Testis (tissue), 2 donors: ENCODE measurements at regions not wholly inside any gene's neighbourhood (a gene's known extent, or its start where the extent isn't known, plus 50 kb on each side); places are given as distances from the start of the nearest gene placed in this dataset.

Experiments
- POLR2A ChIP-seq: fragments of 450-650 bp; IDR thresholded peaks from one replicate; pipeline ENCODE4 v1.6.1; 2017; ENCODE audit warnings: antibody characterized with exemption, mild to moderate bottlenecking, moderate library complexity
- TF ChIP-seq, protein P1 (sequence below), 3 experiments: fragments of 450-650 bp in 2 of 3; fragments of 200-600 bp in 1 of 3; sonication (generic) in 1 of 3; IDR thresholded peaks; one replicate each; pipeline ENCODE4 v1.5.1; 2016 to 2019; ENCODE audit warnings: antibody characterized with exemption in 3 of 3, mild to moderate bottlenecking in 2 of 3, moderate library complexity in 1 of 3

DNA sequence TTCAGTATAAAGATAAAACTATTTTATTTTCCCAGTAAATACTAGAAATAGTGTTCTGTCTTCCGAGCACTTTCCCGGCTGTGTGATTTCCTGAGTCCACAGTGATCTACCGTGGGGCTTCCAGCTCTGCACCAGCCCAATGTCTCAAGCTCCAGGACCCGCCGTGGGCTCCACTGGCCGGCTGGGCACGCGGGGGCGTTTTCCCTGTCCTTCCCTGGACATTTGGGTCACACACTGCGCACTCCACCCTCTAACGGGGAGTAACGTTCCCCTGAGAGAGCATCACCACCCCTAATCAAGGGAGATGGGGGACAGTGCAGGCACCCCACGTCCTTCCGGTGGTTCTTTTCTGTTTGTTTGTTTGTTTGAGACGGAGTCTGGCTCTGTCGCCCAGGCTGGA, 844.6 kb upstream of the FRG1 start:
- TF ChIP-seq, protein P1, sequence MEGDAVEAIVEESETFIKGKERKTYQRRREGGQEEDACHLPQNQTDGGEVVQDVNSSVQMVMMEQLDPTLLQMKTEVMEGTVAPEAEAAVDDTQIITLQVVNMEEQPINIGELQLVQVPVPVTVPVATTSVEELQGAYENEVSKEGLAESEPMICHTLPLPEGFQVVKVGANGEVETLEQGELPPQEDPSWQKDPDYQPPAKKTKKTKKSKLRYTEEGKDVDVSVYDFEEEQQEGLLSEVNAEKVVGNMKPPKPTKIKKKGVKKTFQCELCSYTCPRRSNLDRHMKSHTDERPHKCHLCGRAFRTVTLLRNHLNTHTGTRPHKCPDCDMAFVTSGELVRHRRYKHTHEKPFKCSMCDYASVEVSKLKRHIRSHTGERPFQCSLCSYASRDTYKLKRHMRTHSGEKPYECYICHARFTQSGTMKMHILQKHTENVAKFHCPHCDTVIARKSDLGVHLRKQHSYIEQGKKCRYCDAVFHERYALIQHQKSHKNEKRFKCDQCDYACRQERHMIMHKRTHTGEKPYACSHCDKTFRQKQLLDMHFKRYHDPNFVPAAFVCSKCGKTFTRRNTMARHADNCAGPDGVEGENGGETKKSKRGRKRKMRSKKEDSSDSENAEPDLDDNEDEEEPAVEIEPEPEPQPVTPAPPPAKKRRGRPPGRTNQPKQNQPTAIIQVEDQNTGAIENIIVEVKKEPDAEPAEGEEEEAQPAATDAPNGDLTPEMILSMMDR (IDR thresholded peaks at IDR 0.05) = no peak
- TF ChIP-seq POLR2A = no peak
